ENCODE measurements at regions not wholly inside any gene's neighbourhood (a gene's known extent, or its start where the extent isn't known, plus 50 kb on each side); places are given as distances from the start of the nearest gene placed in this dataset.

- 78 to 89% methylated on average over 2 of the region's 2 CpGs for WGBS, 2 donors
- Histone ChIP-seq H3K4me3 (no peak overlapping the region), H3K36me3 (ENCODE audit: low read depth, missing control alignments) (no peaks in the 10 kb centered on the region), H3K27ac (no peak overlapping the region), H3K27me3 (no peaks in the 10 kb centered on the region), H3K9me3 (no peaks in the 10 kb centered on the region), H3K4me1 (no peaks in the 10 kb centered on the region)
- intact Hi-C loops (cut with DNase I; ENCODE audit: low total_unique reads), result no loop called here
- no peak for TF ChIP-seq POLR2A (IDR thresholded peaks at IDR 0.05)
- TF ChIP-seq CTCF (IDR thresholded peaks at IDR 0.05), result no peak
- DNase-seq, result no peak
Measured at GRCh38 chr5:10912435-10912834, 151.4 kb upstream of the DAP start.

GRCh38 chr5:10910261-10910660 lies 149.2 kb upstream of the DAP start:
- Histone ChIP-seq H3K27me3 (no peaks in the 10 kb centered on the region), H3K4me1 (no peaks in the 10 kb centered on the region), H3K27ac (no peak overlapping the region), H3K4me3 (no peak overlapping the region), H3K9me3 (no peaks in the 10 kb centered on the region), H3K36me3 (ENCODE audit: low read depth, missing control alignments) (no peaks in the 10 kb centered on the region)
- intact Hi-C loops (cut with DNase I; ENCODE audit: low total_unique reads), result no loop called here
- TF ChIP-seq POLR2A (IDR thresholded peaks at IDR 0.05) (no peak), CTCF (IDR thresholded peaks at IDR 0.05) (no peak)
- WGBS, 2 donors, result 66 to 84% methylated on average over 3 of the region's 3 CpGs
- no peak for DNase-seq

GRCh38 chr5:10904862-10905432 lies 143.9 kb upstream of the DAP start:
- H3K36me3 ChIP-seq (ENCODE audit: low read depth, missing control alignments), result no peaks in the 10 kb centered on the region
- TF ChIP-seq POLR2A (IDR thresholded peaks at IDR 0.05), result no peak
- TF ChIP-seq CTCF (IDR thresholded peaks at IDR 0.05), result no peak
- WGBS, 2 donors, result 50 to 71% methylated on average over 3 of the region's 3 CpGs
- no peak for DNase-seq
- no peak overlapping the region for H3K27ac ChIP-seq
- H3K9me3 ChIP-seq, result no peaks in the 10 kb centered on the region
- H3K27me3 ChIP-seq, result no peaks in the 10 kb centered on the region
- intact Hi-C loops (cut with DNase I; ENCODE audit: low total_unique reads), result no loop called here
- no peak overlapping the region for H3K4me3 ChIP-seq
- H3K4me1 ChIP-seq, result no peaks in the 10 kb centered on the region

- Histone ChIP-seq H3K27ac (no peak overlapping the region), H3K27me3 (no peaks in the 10 kb centered on the region), H3K9me3 (no peaks in the 10 kb centered on the region), H3K4me3 (no peak overlapping the region), H3K4me1 (no peaks in the 10 kb centered on the region), H3K36me3 (ENCODE audit: low read depth, missing control alignments) (no peaks in the 10 kb centered on the region)
- no peak for DNase-seq
- TF ChIP-seq POLR2A (IDR thresholded peaks at IDR 0.05) (no peak), CTCF (IDR thresholded peaks at IDR 0.05) (no peak)
- WGBS, 2 donors, result 91% methylated on average over 2 of the region's 2 CpGs
- intact Hi-C loops (cut with DNase I; ENCODE audit: low total_unique reads), result no loop called here
Measured at GRCh38 chr5:10903786-10904560, 142.9 kb upstream of the DAP start.

GRCh38 chr5:10902145-10902544 lies 141.1 kb upstream of the DAP start:
- H3K36me3 ChIP-seq (ENCODE audit: low read depth, missing control alignments), result no peaks in the 10 kb centered on the region
- no peak overlapping the region for H3K27ac ChIP-seq
- intact Hi-C loops (cut with DNase I; ENCODE audit: low total_unique reads), result no loop called here
- H3K9me3 ChIP-seq, result no peaks in the 10 kb centered on the region
- no peak for DNase-seq
- H3K4me1 ChIP-seq, result no peaks in the 10 kb centered on the region
- WGBS, 2 donors, result 64 to 76% methylated on average over 2 of the region's 2 CpGs
- TF ChIP-seq CTCF (IDR thresholded peaks at IDR 0.05), result no peak
- H3K27me3 ChIP-seq, result no peaks in the 10 kb centered on the region
- no peak overlapping the region for H3K4me3 ChIP-seq
